ENCODE measurements at regions not wholly inside any gene's neighbourhood (a gene's known extent, or its start where the extent isn't known, plus 50 kb on each side); places are given as distances from the start of the nearest gene placed in this dataset.

GRCh38 chr10:43749940-43750552 lies 101.4 kb upstream of the ZNF32 start:
- TF ChIP-seq ISL1 (CRISPR knock-in tag; IDR thresholded peaks at IDR 0.05) (peak; percentile 45; the same call in 1 of the 2 replicates), ZC3H10 (CRISPR knock-in tag; IDR thresholded peaks at IDR 0.05) (no peak)
- no peak for ATAC-seq

DNA sequence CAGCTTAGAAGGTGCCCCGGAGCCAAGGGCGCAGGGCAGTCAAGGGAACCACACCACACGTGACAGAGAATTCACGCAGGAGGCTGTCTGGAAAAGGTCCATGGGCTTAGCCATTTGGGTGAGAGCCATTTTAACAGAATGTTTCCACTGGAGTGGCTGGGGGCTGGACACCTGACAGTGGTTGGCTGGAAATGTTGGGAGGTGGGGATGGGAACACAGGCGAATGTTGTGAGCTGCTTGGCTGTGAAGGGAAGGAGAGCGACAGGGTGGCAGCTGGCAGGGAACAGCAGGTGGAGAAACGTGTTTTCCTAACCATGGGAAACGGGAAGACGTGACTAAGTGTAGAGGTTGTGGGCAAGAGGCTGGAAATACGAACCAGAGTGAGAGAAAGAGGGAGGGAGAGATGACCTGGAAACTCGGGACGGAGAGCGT lies 100.5 kb upstream of the ZNF32 start:
- no peak for ATAC-seq
- TF ChIP-seq CREB5 (CRISPR knock-in tag; IDR thresholded peaks at IDR 0.05; ENCODE audit: low read depth) (no peak), BACH2 (CRISPR knock-in tag; IDR thresholded peaks at IDR 0.05; ENCODE audit: borderline replicate concordance) (no peak), OSR1 (CRISPR knock-in tag; IDR thresholded peaks at IDR 0.05) (no peak), ISL1 (CRISPR knock-in tag; IDR thresholded peaks at IDR 0.05) (no peak), ZFP30 (CRISPR knock-in tag; IDR thresholded peaks at IDR 0.05) (no peak), ZNF565 (CRISPR knock-in tag; conservative IDR thresholded peaks at IDR 0.05; ENCODE audit: low read depth) (no peak), PPARA (CRISPR knock-in tag; IDR thresholded peaks at IDR 0.05; ENCODE audit: borderline replicate concordance) (no peak), CSDC2 (CRISPR knock-in tag; IDR thresholded peaks at IDR 0.05) (no peak), RARB (CRISPR knock-in tag; IDR thresholded peaks at IDR 0.05) (no peak), ZNF8 (CRISPR knock-in tag; IDR thresholded peaks at IDR 0.05) (no peak), TOX (CRISPR knock-in tag; IDR thresholded peaks at IDR 0.05; ENCODE audit: borderline replicate concordance) (no peak), ZNF70 (CRISPR knock-in tag; IDR thresholded peaks at IDR 0.05) (no peak), CSRNP3 (CRISPR knock-in tag; IDR thresholded peaks at IDR 0.05) (no peak), ZC3H10 (CRISPR knock-in tag; IDR thresholded peaks at IDR 0.05) (no peak)
- TF ChIP-seq, protein P1, sequence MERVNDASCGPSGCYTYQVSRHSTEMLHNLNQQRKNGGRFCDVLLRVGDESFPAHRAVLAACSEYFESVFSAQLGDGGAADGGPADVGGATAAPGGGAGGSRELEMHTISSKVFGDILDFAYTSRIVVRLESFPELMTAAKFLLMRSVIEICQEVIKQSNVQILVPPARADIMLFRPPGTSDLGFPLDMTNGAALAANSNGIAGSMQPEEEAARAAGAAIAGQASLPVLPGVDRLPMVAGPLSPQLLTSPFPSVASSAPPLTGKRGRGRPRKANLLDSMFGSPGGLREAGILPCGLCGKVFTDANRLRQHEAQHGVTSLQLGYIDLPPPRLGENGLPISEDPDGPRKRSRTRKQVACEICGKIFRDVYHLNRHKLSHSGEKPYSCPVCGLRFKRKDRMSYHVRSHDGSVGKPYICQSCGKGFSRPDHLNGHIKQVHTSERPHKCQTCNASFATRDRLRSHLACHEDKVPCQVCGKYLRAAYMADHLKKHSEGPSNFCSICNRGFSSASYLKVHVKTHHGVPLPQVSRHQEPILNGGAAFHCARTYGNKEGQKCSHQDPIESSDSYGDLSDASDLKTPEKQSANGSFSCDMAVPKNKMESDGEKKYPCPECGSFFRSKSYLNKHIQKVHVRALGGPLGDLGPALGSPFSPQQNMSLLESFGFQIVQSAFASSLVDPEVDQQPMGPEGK (CRISPR knock-in tag; IDR thresholded peaks at IDR 0.05; ENCODE audit: borderline replicate concordance): no peak
- TF ChIP-seq, protein P2, sequence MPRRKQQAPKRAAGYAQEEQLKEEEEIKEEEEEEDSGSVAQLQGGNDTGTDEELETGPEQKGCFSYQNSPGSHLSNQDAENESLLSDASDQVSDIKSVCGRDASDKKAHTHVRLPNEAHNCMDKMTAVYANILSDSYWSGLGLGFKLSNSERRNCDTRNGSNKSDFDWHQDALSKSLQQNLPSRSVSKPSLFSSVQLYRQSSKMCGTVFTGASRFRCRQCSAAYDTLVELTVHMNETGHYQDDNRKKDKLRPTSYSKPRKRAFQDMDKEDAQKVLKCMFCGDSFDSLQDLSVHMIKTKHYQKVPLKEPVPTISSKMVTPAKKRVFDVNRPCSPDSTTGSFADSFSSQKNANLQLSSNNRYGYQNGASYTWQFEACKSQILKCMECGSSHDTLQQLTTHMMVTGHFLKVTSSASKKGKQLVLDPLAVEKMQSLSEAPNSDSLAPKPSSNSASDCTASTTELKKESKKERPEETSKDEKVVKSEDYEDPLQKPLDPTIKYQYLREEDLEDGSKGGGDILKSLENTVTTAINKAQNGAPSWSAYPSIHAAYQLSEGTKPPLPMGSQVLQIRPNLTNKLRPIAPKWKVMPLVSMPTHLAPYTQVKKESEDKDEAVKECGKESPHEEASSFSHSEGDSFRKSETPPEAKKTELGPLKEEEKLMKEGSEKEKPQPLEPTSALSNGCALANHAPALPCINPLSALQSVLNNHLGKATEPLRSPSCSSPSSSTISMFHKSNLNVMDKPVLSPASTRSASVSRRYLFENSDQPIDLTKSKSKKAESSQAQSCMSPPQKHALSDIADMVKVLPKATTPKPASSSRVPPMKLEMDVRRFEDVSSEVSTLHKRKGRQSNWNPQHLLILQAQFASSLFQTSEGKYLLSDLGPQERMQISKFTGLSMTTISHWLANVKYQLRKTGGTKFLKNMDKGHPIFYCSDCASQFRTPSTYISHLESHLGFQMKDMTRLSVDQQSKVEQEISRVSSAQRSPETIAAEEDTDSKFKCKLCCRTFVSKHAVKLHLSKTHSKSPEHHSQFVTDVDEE (CRISPR knock-in tag; IDR thresholded peaks at IDR 0.05): no peak
- TF ChIP-seq, protein P3, sequence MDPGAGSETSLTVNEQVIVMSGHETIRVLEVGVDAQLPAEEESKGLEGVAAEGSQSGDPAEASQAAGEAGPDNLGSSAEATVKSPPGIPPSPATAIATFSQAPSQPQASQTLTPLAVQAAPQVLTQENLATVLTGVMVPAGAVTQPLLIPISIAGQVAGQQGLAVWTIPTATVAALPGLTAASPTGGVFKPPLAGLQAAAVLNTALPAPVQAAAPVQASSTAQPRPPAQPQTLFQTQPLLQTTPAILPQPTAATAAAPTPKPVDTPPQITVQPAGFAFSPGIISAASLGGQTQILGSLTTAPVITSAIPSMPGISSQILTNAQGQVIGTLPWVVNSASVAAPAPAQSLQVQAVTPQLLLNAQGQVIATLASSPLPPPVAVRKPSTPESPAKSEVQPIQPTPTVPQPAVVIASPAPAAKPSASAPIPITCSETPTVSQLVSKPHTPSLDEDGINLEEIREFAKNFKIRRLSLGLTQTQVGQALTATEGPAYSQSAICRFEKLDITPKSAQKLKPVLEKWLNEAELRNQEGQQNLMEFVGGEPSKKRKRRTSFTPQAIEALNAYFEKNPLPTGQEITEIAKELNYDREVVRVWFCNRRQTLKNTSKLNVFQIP (CRISPR knock-in tag; IDR thresholded peaks at IDR 0.05; ENCODE audit: borderline replicate concordance, low read depth): no peak

GRCh38 chr10:43748560-43748959 lies 99.9 kb upstream of the ZNF32 start:
- ATAC-seq: no peak
- no peak for TF ChIP-seq PPARA (CRISPR knock-in tag; IDR thresholded peaks at IDR 0.05; ENCODE audit: borderline replicate concordance)
- no peak for TF ChIP-seq ZNF70 (CRISPR knock-in tag; IDR thresholded peaks at IDR 0.05)
- TF ChIP-seq CSRNP3 (CRISPR knock-in tag; IDR thresholded peaks at IDR 0.05): no peak
- TF ChIP-seq TOX (CRISPR knock-in tag; IDR thresholded peaks at IDR 0.05; ENCODE audit: borderline replicate concordance): no peak
- no peak for TF ChIP-seq ZC3H10 (CRISPR knock-in tag; IDR thresholded peaks at IDR 0.05)
- no peak for TF ChIP-seq ZFP30 (CRISPR knock-in tag; IDR thresholded peaks at IDR 0.05)
- TF ChIP-seq ZFP3 (CRISPR knock-in tag; IDR thresholded peaks at IDR 0.05): no peak
- TF ChIP-seq ZNF565 (CRISPR knock-in tag; conservative IDR thresholded peaks at IDR 0.05; ENCODE audit: low read depth): no peak
- no peak for TF ChIP-seq CREB5 (CRISPR knock-in tag; IDR thresholded peaks at IDR 0.05; ENCODE audit: low read depth)
- TF ChIP-seq ZNF8 (CRISPR knock-in tag; IDR thresholded peaks at IDR 0.05): no peak
- TF ChIP-seq, protein P2 (CRISPR knock-in tag; IDR thresholded peaks at IDR 0.05): no peak
- TF ChIP-seq ESRRG (CRISPR knock-in tag; IDR thresholded peaks at IDR 0.05): no peak
- TF ChIP-seq BACH2 (CRISPR knock-in tag; IDR thresholded peaks at IDR 0.05; ENCODE audit: borderline replicate concordance): no peak
- no peak for TF ChIP-seq OSR1 (CRISPR knock-in tag; IDR thresholded peaks at IDR 0.05)
- no peak for TF ChIP-seq RARB (CRISPR knock-in tag; IDR thresholded peaks at IDR 0.05)

Data from SK-N-SH treated with all-trans-retinoic acid at 6 μM for 48 hours (cell line).